H1 (cell line): ENCODE measurements at regions not wholly inside any gene's neighbourhood (a gene's known extent, or its start where the extent isn't known, plus 50 kb on each side); places are given as distances from the start of the nearest gene placed in this dataset.

Experiments used
- CTCF ChIA-PET: fragments of 300-600 bp; sonication (Branson Sonifier 250); formaldehyde crosslinking; loops from one replicate; lab custom pipeline; 2021; ENCODE audit not compliant: partially characterized antibody; lab: Charles Lee
- POLR2A ChIA-PET: fragments of 300-600 bp; sonication (Branson Sonifier 250); formaldehyde crosslinking; loops from one replicate; lab custom pipeline; 2021; ENCODE audit warnings: inconsistent platforms; ENCODE audit not compliant: partially characterized antibody; lab: Charles Lee
- DNase-seq, 2 experiments: peaks; one replicate each; pipeline versions ENCODE4 v3.0.0 to v3.0.0-alpha.2; 2010 to 2022; ENCODE audit warnings: low spot score in 2 of 2, low read depth in 1 of 2, mixed read lengths in 1 of 2
- FAIRE-seq: peaks from 2 replicates; lab custom pipeline; 2011; peaks lifted over from hg19 to GRCh38; lab: Jason Lieb, UNC
- H2AFZ ChIP-seq: 2 replicates; pipeline ENCODE4 v1.8.1; 2012; ENCODE audit warnings: low read length, inconsistent platforms
- H2AK5ac ChIP-seq: 2 replicates; pipeline ENCODE4 v1.6.1; 2013; ENCODE audit warnings: low read depth, low read length
- H2BK120ac ChIP-seq: replicated peaks from 2 replicates; pipeline ENCODE3; 2013; ENCODE audit warnings: low read depth, low read length, inconsistent platforms
- H2BK12ac ChIP-seq: 2 replicates; pipeline ENCODE4 v1.6.1; 2013; ENCODE audit warnings: low read depth, low read length
- H2BK15ac ChIP-seq: 2 replicates; pipeline ENCODE4 v1.6.1; 2013; ENCODE audit warnings: low read length
- H2BK20ac ChIP-seq: 2 replicates; pipeline ENCODE4 v1.6.1; 2013; ENCODE audit warnings: low read length
- H2BK5ac ChIP-seq: 2 replicates; pipeline ENCODE4 v1.6.1; 2013; ENCODE audit warnings: low read depth, low read length
- H3K14ac ChIP-seq: 2 replicates; pipeline ENCODE4 v1.6.1; 2013; ENCODE audit warnings: inconsistent platforms; ENCODE audit not compliant: insufficient read length
- H3K18ac ChIP-seq: 2 replicates; pipeline ENCODE4 v1.6.1; 2013; ENCODE audit warnings: low read length; ENCODE audit errors: extremely low read depth
- H3K23ac ChIP-seq: 2 replicates; pipeline ENCODE4 v1.6.1; 2013; ENCODE audit warnings: inconsistent platforms; ENCODE audit not compliant: insufficient read length
- H3K23me2 ChIP-seq: 2 replicates; pipeline ENCODE4 v1.6.1; 2013; ENCODE audit warnings: low read depth, low read length
- H3K27ac ChIP-seq: 2 replicates; pipeline ENCODE4 v1.6.1; 2011; ENCODE audit warnings: low read depth, low read length, inconsistent platforms
- H3K27me3 ChIP-seq, 4 experiments: replicated peaks in 1 of 4; 1 replicate in 1 of 4; 2 replicates in 3 of 4; pipeline versions ENCODE4 v1.6.1 to v1.8.1; 2011 to 2013; ENCODE audit warnings: low read length in 3 of 4, mild to moderate bottlenecking in 3 of 4, inconsistent platforms in 2 of 4, mixed read lengths in 2 of 4, moderate library complexity in 1 of 4; ENCODE audit not compliant: control insufficient read depth in 3 of 4, insufficient read depth in 3 of 4; ENCODE audit errors: extremely low read depth in 1 of 4
- H3K36me3 ChIP-seq, 4 experiments: 2 replicates each; pipeline versions ENCODE4 v1.6.1 to v1.8.1; 2011 to 2013; ENCODE audit warnings: mild to moderate bottlenecking in 4 of 4, low read length in 3 of 4, moderate library complexity in 2 of 4, control low read depth in 1 of 4, inconsistent platforms in 1 of 4; ENCODE audit not compliant: insufficient read depth in 4 of 4, control insufficient read depth in 2 of 4
- H3K4ac ChIP-seq: replicated peaks from 2 replicates; pipeline ENCODE3; 2013; ENCODE audit warnings: low read length, low read depth, mixed read lengths, inconsistent platforms; ENCODE audit not compliant: insufficient read length
- H3K4me1 ChIP-seq, 4 experiments: replicated peaks in 1 of 4; 1 replicate in 1 of 4; 2 replicates in 3 of 4; pipeline versions ENCODE4 v1.6.1 to v1.8.1; 2011 to 2013; ENCODE audit warnings: low read length in 3 of 4, inconsistent platforms in 2 of 4, mixed read lengths in 1 of 4; ENCODE audit not compliant: insufficient read depth in 4 of 4, control insufficient read depth in 3 of 4
- H3K4me2 ChIP-seq, 2 experiments: 2 replicates each; pipeline versions ENCODE4 v1.6.1 to v1.8.1; 2011 to 2013; ENCODE audit warnings: low read depth in 2 of 2, low read length in 2 of 2, control low read depth in 1 of 2, inconsistent platforms in 1 of 2, mild to moderate bottlenecking in 1 of 2; ENCODE audit not compliant: insufficient read depth in 1 of 2
- H3K4me3 ChIP-seq, 4 experiments: fragments of 200-600, 300-600 bp in 1 of 4; sonication (generic), shearing (Covaris generic), sonication (Bioruptor Twin) in 1 of 4; 2 replicates each; pipeline versions ENCODE4 v1.5.1 to v1.8.1; 2011 to 2016; ENCODE audit warnings: low read length in 4 of 4, low read depth in 3 of 4, control low read depth in 2 of 4, inconsistent platforms in 2 of 4, mild to moderate bottlenecking in 2 of 4, mixed read lengths in 1 of 4, moderate library complexity in 1 of 4; ENCODE audit not compliant: insufficient read depth in 2 of 4; ENCODE audit errors: extremely low read depth in 1 of 4
- H3K56ac ChIP-seq: replicated peaks from 2 replicates; pipeline ENCODE3; 2013; ENCODE audit warnings: low read depth, mild to moderate bottlenecking, mixed read lengths, low read length, inconsistent platforms; ENCODE audit not compliant: insufficient read length
- H3K79me1 ChIP-seq: 2 replicates; pipeline ENCODE4 v1.6.1; 2013; ENCODE audit warnings: low read depth, low read length, control low read depth
- H3K79me2 ChIP-seq, 2 experiments: 2 replicates each; pipeline versions ENCODE4 v1.6.1 to v1.8.1; 2012 to 2013; ENCODE audit warnings: low read length in 2 of 2, mild to moderate bottlenecking in 2 of 2, inconsistent platforms in 1 of 2; ENCODE audit not compliant: insufficient read depth in 2 of 2, control insufficient read depth in 1 of 2
- H3K9ac ChIP-seq, 4 experiments: replicated peaks in 1 of 4; 1 replicate in 1 of 4; 2 replicates in 3 of 4; pipeline versions ENCODE4 v1.6.1 to v1.8.1; 2011 to 2013; ENCODE audit warnings: low read depth in 3 of 4, low read length in 3 of 4, control low read depth in 2 of 4, mild to moderate bottlenecking in 2 of 4, moderate library complexity in 2 of 4, inconsistent platforms in 1 of 4; ENCODE audit errors: extremely low read depth in 1 of 4
- H3K9me3 ChIP-seq, 2 experiments: 2 replicates each; pipeline versions ENCODE4 v1.6.1 to v1.8.1; 2012 to 2013; ENCODE audit warnings: mild to moderate bottlenecking in 2 of 2, moderate library complexity in 2 of 2, control low read depth in 1 of 2, inconsistent platforms in 1 of 2, low read depth in 1 of 2, low read length in 1 of 2, mixed read lengths in 1 of 2; ENCODE audit not compliant: insufficient read depth in 2 of 2
- H4K20me1 ChIP-seq, 2 experiments: replicated peaks in 1 of 2; 2 replicates each; pipeline versions ENCODE3 to v1.8.1; 2011 to 2013; ENCODE audit warnings: inconsistent platforms in 2 of 2, low read length in 2 of 2, mild to moderate bottlenecking in 1 of 2; ENCODE audit not compliant: insufficient read depth in 2 of 2, control insufficient read depth in 1 of 2
- H4K5ac ChIP-seq: 2 replicates; pipeline ENCODE4 v1.6.1; 2013; ENCODE audit warnings: low read length, low read depth, mixed read lengths, inconsistent platforms; ENCODE audit not compliant: insufficient read length
- H4K8ac ChIP-seq: 2 replicates; pipeline ENCODE4 v1.8.0; 2013; ENCODE audit warnings: mild to moderate bottlenecking, moderate library complexity, low read length, inconsistent platforms; ENCODE audit not compliant: insufficient read depth; ENCODE audit errors: extremely low read depth
- H4K91ac ChIP-seq: replicated peaks from 2 replicates; pipeline ENCODE3; 2013; ENCODE audit warnings: low read length, mixed read lengths, inconsistent platforms; ENCODE audit not compliant: insufficient read length
- CHD1 ChIP-seq: IDR thresholded peaks from 2 replicates; pipeline ENCODE4 v1.6.1; 2012; ENCODE audit warnings: low read depth, low read length, improper control_type of control experiment
- EGR1 ChIP-seq: IDR thresholded peaks from 2 replicates; pipeline ENCODE4 v1.6.1; 2011; ENCODE audit warnings: low read depth, low read length, borderline replicate concordance
- WGBS, 2 experiments: shearing (Covaris generic) in 1 of 2; methylation state at CpG; one replicate each; pipeline versions ENCODE4 v1.1.6 to v1.1.7; 2013 to 2015; ENCODE audit warnings: low lambda C conversion rate in 2 of 2, mixed read lengths in 2 of 2, inconsistent platforms in 1 of 2, low coverage in 1 of 2, missing lambda C conversion rate in 1 of 2; ENCODE audit not compliant: insufficient replicate concordance in 2 of 2, insufficient coverage in 1 of 2, insufficient read length in 1 of 2; ENCODE audit errors: extremely low coverage in 1 of 2, missing lambda C conversion rate in 1 of 2; 5-methylcytosine and 5-hydroxymethylcytosine counted together
- TF ChIP-seq, protein P1 (sequence below): IDR thresholded peaks from 2 replicates; pipeline ENCODE4 v1.6.1; 2011; ENCODE audit warnings: low read length, improper control_type of control experiment

DNA sequence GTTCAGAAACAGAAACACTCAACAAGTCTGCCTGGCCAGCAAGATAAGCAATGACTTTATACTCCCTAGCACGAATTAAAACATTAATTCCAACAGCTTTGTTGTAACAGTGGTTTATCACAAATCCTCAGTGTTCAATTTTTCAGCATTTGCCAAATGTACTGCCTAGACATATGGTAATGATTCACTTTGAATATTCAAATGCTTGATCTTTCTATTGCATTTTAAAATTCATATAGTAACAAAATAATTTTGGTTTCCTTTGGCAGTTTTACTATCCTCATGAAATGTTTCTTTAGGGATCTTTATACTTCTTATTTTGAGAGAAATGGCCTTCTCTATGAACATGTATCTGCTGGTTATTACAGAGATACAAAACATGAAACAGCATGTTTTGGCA lies 851.8 kb upstream of the NXPH2 start:
- ChIA-PET POLR2A (no interaction called here), CTCF (no interaction called here)
- no peak overlapping the region for H3K4me2 ChIP-seq
- H4K8ac ChIP-seq: no peak overlapping the region
- no peak overlapping the region for H3K27ac ChIP-seq
- H3K4me1 ChIP-seq: peaks cover 0 to 4% (median 2%) of the 10 kb centered on the region in 4 experiments; a peak in 3 of 7 replicates
- WGBS, 2 experiments: 95% methylated on average over 1 of the region's 1 CpG; no CpG with 5 or more reads in 1 of the 2 experiments
- no peaks in the 10 kb centered on the region for H3K23me2 ChIP-seq
- H3K27me3 ChIP-seq: no peaks in the 10 kb centered on the region
- H3K79me2 ChIP-seq: no peaks in the 10 kb centered on the region
- no peak overlapping the region for H3K23ac ChIP-seq
- H2BK5ac ChIP-seq: no peak overlapping the region
- H4K5ac ChIP-seq: no peak overlapping the region
- no peak overlapping the region for H2BK120ac ChIP-seq
- H3K18ac ChIP-seq: no peak overlapping the region
- H2BK12ac ChIP-seq: no peak overlapping the region
- no peak overlapping the region for H3K4ac ChIP-seq
- no peak overlapping the region for H3K4me3 ChIP-seq
- FAIRE-seq (no peak), DNase-seq (no peak)
- H4K91ac ChIP-seq: no peak overlapping the region
- H3K14ac ChIP-seq: no peak overlapping the region
- no peaks in the 10 kb centered on the region for H3K36me3 ChIP-seq
- 0 out of 2 replicates have a peak overlapping the region, but pooled peaks have one; percentile 18 for H2AFZ ChIP-seq
- no peaks in the 10 kb centered on the region for H3K9me3 ChIP-seq
- no peak overlapping the region for H2BK20ac ChIP-seq
- H2AK5ac ChIP-seq: no peak overlapping the region
- H3K56ac ChIP-seq: no peak overlapping the region
- H3K79me1 ChIP-seq: no peaks in the 10 kb centered on the region
- no peak overlapping the region for H2BK15ac ChIP-seq
- H3K9ac ChIP-seq: no peak overlapping the region
- no peaks in the 10 kb centered on the region for H4K20me1 ChIP-seq
- no peak for TF ChIP-seq CHD1
- TF ChIP-seq, protein P1, sequence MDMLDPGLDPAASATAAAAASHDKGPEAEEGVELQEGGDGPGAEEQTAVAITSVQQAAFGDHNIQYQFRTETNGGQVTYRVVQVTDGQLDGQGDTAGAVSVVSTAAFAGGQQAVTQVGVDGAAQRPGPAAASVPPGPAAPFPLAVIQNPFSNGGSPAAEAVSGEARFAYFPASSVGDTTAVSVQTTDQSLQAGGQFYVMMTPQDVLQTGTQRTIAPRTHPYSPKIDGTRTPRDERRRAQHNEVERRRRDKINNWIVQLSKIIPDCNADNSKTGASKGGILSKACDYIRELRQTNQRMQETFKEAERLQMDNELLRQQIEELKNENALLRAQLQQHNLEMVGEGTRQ: no peak
- TF ChIP-seq EGR1: no peak
